ENCODE measurements at regions not wholly inside any gene's neighbourhood (a gene's known extent, or its start where the extent isn't known, plus 50 kb on each side); places are given as distances from the start of the nearest gene placed in this dataset.

- TF ChIP-seq CTCF (conservative IDR thresholded peaks at IDR 0.05; ENCODE audit: low read depth, low read length) = no peak
- no peak for TF ChIP-seq RAD21 (IDR thresholded peaks at IDR 0.05; ENCODE audit: low read length)
These were observed 62.3 kb upstream of the ETV3 start for GRCh38 chr1:157200451-157200850.
